ENCODE measurements at regions not wholly inside any gene's neighbourhood (a gene's known extent, or its start where the extent isn't known, plus 50 kb on each side); places are given as distances from the start of the nearest gene placed in this dataset.

DNA sequence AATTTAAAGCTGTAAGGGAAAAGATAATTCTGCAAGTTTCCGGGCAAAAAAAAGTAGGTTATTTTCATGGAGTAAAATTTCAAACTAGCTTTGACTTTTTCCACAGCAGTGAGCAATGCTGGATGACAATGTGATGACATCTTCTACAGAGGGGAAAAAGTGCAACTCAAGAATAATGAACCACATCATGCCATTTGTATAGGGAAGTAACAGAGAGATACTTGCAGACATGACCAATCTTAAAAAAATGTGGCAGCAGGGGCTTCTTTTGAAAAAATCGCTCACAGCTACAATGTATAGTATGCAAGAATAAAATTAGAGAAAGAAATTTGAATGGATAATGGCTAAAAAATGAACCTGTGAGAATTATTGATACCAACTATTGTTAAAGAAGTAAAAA is 115.5 kb downstream of the DHRS2 start:
- TF ChIP-seq, protein P1, sequence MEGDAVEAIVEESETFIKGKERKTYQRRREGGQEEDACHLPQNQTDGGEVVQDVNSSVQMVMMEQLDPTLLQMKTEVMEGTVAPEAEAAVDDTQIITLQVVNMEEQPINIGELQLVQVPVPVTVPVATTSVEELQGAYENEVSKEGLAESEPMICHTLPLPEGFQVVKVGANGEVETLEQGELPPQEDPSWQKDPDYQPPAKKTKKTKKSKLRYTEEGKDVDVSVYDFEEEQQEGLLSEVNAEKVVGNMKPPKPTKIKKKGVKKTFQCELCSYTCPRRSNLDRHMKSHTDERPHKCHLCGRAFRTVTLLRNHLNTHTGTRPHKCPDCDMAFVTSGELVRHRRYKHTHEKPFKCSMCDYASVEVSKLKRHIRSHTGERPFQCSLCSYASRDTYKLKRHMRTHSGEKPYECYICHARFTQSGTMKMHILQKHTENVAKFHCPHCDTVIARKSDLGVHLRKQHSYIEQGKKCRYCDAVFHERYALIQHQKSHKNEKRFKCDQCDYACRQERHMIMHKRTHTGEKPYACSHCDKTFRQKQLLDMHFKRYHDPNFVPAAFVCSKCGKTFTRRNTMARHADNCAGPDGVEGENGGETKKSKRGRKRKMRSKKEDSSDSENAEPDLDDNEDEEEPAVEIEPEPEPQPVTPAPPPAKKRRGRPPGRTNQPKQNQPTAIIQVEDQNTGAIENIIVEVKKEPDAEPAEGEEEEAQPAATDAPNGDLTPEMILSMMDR (conservative IDR thresholded peaks at IDR 0.05), result no peak
- Mint-ChIP-seq H3K36me3 (ENCODE audit: insufficient read depth in 1 of 3, low read depth in 3 of 3) (peaks cover 0 to 14% (median 6%) of the 10 kb centered on the region in 3 experiments; a peak in 3 of 7 replicates), H3K9me3 (peaks cover 5 to 76% of the 10 kb centered on the region in 2 experiments), H3K27ac (no peak overlapping the region), H3K4me3 (no peak overlapping the region), H3K27me3 (ENCODE audit: low read depth) (peaks cover 6% of the 10 kb centered on the region; the same call in 1 of the 2 replicates), H3K4me1 (no peaks in the 10 kb centered on the region)
- Histone ChIP-seq H2BK20ac (ENCODE audit: low read depth, low read length, poor library complexity, severe bottlenecking) (no peak overlapping the region), H3K79me1 (ENCODE audit: insufficient read depth, low read depth, low read length, poor library complexity, severe bottlenecking) (no peaks in the 10 kb centered on the region), H3K18ac (ENCODE audit: insufficient read length, low read depth, low read length) (no peak overlapping the region), H2BK15ac (ENCODE audit: low read depth, low read length) (no peak overlapping the region), H3K9ac (ENCODE audit: extremely low read depth, insufficient read length, low read length) (no peak overlapping the region), H3K79me2 (ENCODE audit: insufficient read depth, low read length) (no peaks in the 10 kb centered on the region), H2BK12ac (ENCODE audit: insufficient read length, low read depth, low read length) (no peak overlapping the region), H2BK120ac (ENCODE audit: low read depth, low read length, poor library complexity, severe bottlenecking) (no peak overlapping the region), H3K4me1 (ENCODE audit: insufficient read depth, low read length) (no peaks in the 10 kb centered on the region), H3K27ac (ENCODE audit: insufficient read length, low read depth, low read length) (no peak overlapping the region), H3K4ac (ENCODE audit: low read depth, low read length) (no peak overlapping the region), H3T11ph (ENCODE audit: low read length) (no peak overlapping the region), H3K27me3 (ENCODE audit: insufficient read depth, low read length) (no peaks in the 10 kb centered on the region), H4K5ac (ENCODE audit: insufficient read length, low read depth, low read length) (no peak overlapping the region), H2AFZ (ENCODE audit: low read length) (no peak overlapping the region), H2BK5ac (ENCODE audit: insufficient read length, low read length) (no peak overlapping the region), H2AK5ac (ENCODE audit: insufficient read length, low read length) (no peak overlapping the region), H4K20me1 (ENCODE audit: control insufficient read depth, insufficient read depth, insufficient read length) (no peaks in the 10 kb centered on the region), H3K23me2 (ENCODE audit: insufficient read length, low read depth, low read length, poor library complexity, severe bottlenecking) (no peaks in the 10 kb centered on the region), H4K91ac (ENCODE audit: insufficient read length, low read depth, low read length) (no peak overlapping the region), H3K14ac (ENCODE audit: insufficient read depth, low read length) (no peak overlapping the region), H3K9me3 (ENCODE audit: control insufficient read depth, low read depth, low read length) (peaks cover 8% of the 10 kb centered on the region), H3K23ac (ENCODE audit: insufficient read length, low read depth, low read length) (no peak overlapping the region), H3K4me2 (ENCODE audit: insufficient read depth, insufficient read length, low read length) (no peak overlapping the region), H4K8ac (replicated peaks; ENCODE audit: insufficient read length, low read depth, low read length) (no peak overlapping the region), H3K56ac (ENCODE audit: insufficient read length, low read depth, low read length) (no peak overlapping the region)
- no peak for DNase-seq
- no CpG with 5 or more reads among the region's 2 CpGs for WGBS (ENCODE audit: extremely low coverage, insufficient read length, low lambda C conversion rate)
